Left ventricle myocardium superior (tissue), 1 donor: ENCODE measurements at regions not wholly inside any gene's neighbourhood (a gene's known extent, or its start where the extent isn't known, plus 50 kb on each side); places are given as distances from the start of the nearest gene placed in this dataset.
"Not testable (repeated sequence)": the region's sequence is repeated elsewhere in the genome, so short reads cannot be mapped to it uniquely, and the experiment has no call there.

Experiments
- ATAC-seq: fragments of 200-7000 bp; cut with Tn5 transposase; one replicate; pipeline ENCODE4 v1.9.1; 2020; ENCODE audit warnings: mild to moderate bottlenecking, moderate library complexity
- DNase-seq: peaks from one replicate; pipeline ENCODE4 v3.0.0-alpha.2; 2020
- intact Hi-C: fragments of 100-400 bp; cut with micrococcal nuclease; formaldehyde crosslinking; loops from one replicate; pipeline ENCODE4 v1.11.0; 2022
- donor health status: DM: no; HTN: yes; CAD: no; lungs with severe emphysema.

GRCh38 chr15:38826880-38827279 is 262.3 kb upstream of the RASGRP1 start:
- no peak for DNase-seq
- intact Hi-C loops, result no loop called here
- ATAC-seq, result no peak

DNA sequence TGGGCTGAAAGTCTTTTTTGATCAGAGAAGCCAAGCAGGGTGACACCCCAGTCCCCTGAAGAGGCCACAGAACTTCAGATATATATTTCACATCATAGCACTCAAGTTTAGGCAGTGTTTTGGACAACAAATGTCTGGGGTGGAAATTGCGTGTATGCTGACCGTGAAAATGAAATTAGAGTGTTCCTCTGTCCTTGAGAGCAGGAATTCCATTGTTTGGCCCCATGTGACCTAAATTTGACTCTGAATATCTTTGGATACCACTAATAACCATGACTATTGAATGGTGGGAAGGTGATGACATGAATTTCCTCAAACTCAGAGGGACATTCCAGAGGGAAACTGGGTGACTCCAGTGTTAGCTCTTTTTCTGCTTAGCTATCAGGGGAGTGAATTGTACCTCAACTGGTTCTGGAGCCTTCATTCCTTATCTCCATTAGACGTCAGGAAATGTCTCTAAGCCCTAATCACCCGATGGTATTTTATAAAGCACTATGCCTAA is 263.5 kb upstream of the RASGRP1 start:
- no peak for DNase-seq
- ATAC-seq, result no peak
- intact Hi-C loops, result no loop called here

- intact Hi-C loops, result no loop called here
- ATAC-seq (no peak), DNase-seq (no peak)
Measured at GRCh38 chr15:38829086-38829485, 264.5 kb upstream of the RASGRP1 start.

- no peak for ATAC-seq
- DNase-seq, result no peak
- intact Hi-C loops, result no loop called here
Measured at GRCh38 chr15:38842226-38842625, 277.6 kb upstream of the RASGRP1 start.

GRCh38 chr15:38843051-38843501 is 278.5 kb upstream of the RASGRP1 start:
- no peak for DNase-seq
- ATAC-seq, result no peak
- intact Hi-C loops, result no loop called here

- DNase-seq (no peak), ATAC-seq (no peak)
- intact Hi-C loops, result no loop called here
Measured at GRCh38 chr15:38843736-38844590, 279.3 kb upstream of the RASGRP1 start.

DNA sequence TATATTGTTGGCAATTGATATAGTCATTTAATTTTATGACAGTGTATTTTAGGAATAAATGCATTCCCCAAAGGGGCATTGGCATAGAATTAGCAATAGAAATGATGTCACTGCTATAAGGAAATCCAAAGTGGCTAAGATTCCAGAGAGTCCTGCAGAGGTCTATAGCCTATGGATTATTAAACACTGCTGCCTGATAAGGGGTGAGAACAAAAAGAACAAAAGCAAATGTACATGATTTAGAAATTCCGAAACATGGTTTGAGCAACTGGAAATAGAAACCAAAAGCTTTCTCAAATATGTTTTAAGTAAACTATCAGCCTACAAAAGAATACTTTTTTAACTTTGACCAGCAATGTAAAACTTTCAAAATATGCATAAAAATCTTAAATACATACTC is 280.1 kb upstream of the RASGRP1 start:
- ATAC-seq (no peak), DNase-seq (no peak)
- intact Hi-C loops, result no loop called here

- DNase-seq, result no peak
- ATAC-seq, result no peak
- intact Hi-C loops, result no loop called here
Measured at GRCh38 chr15:38846346-38846745, 281.7 kb upstream of the RASGRP1 start.

- intact Hi-C loops, result no loop called here
- ATAC-seq (no peak), DNase-seq (no peak)
Measured at GRCh38 chr15:38847666-38848065, 283.1 kb upstream of the RASGRP1 start.

- DNase-seq (no peak), ATAC-seq (no peak)
- intact Hi-C loops, result no loop called here
Measured at GRCh38 chr15:38849046-38849445, 284.4 kb upstream of the RASGRP1 start.

GRCh38 chr15:38852188-38852587 is 287.6 kb upstream of the RASGRP1 start:
- intact Hi-C loops, ATAC-seq: not testable (repeated sequence)

GRCh38 chr15:38853608-38854007 is 289.0 kb upstream of the RASGRP1 start:
- intact Hi-C loops, result no loop called here
- DNase-seq, result no peak
- ATAC-seq, result no peak

More at GRCh38 chr15:38852188-38852587, 287.6 kb upstream of the RASGRP1 start:
- DNase-seq, result not testable (repeated sequence)

GRCh38 chr15:38854506-38854905 is 289.9 kb upstream of the RASGRP1 start:
- no peak for DNase-seq
- no peak for ATAC-seq
- intact Hi-C loops, result no loop called here

DNA sequence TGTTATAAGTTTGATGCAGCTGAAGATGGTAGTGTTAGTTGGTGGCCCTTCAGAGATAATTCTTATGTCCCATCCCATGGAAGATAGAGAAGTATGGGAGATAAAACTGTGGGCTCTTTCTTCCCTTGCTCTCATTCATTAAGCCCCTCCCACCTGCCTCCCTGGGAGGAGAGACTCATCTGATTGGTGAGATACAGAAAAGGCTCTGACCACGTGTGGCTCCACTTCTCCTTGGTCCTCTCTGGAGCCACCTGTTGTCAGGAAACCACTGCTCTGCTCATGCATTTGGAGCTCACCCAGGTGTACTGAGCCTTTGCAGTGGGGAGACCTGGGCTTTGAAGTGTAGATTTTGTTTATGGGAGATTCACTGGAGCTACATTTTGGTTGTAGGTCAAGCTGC is 293.2 kb upstream of the RASGRP1 start:
- ATAC-seq (no peak), DNase-seq (no peak)
- intact Hi-C loops, result no loop called here

GRCh38 chr15:38859574-38859973 is 295.0 kb upstream of the RASGRP1 start:
- ATAC-seq (no peak), DNase-seq (no peak)
- intact Hi-C loops, result no loop called here

DNA sequence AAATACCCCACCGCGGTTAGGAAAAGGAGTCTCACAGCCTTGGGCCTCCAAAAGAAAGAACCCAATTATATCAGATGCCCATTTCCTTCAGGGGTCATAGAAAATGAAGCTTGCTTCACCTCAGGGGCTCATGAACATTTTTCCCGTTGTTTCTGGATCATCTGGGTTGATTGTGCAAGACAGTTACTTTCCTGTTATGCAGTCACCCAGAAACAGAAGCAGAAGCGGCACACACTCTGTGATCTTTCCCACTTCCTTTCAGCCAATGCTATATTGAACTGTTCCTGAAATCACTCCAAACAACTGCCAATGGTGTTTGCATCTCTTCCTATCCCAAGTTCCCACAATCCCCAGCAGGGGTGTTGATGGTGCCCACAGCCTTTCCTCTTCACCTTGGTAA is 295.6 kb upstream of the RASGRP1 start:
- ATAC-seq, result peak; percentile 33
- no peak for DNase-seq
- intact Hi-C loops, result no loop called here

- ATAC-seq (no peak), DNase-seq (no peak)
- intact Hi-C loops, result no loop called here
Measured at GRCh38 chr15:38860674-38861073, 296.1 kb upstream of the RASGRP1 start.

DNA sequence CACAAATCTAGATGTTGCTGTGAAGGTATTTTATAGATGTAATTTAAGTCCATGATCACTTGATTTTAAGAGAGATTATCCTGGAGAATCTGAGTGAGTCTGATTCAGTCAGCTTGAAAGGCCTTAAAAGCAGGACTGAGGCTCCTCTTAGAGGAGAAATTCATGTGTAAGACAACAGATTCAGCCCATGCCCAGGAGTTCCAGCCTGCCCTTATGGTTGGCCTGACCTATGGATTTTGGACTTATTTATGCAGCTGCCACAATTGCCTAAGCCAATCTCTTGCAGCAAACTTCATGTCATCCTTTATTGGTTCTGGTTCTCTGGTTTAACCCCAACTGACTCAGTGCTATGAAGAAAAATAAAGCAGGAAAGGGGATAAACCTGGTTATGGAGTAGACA is 296.5 kb upstream of the RASGRP1 start:
- intact Hi-C loops, result no loop called here
- DNase-seq (no peak), ATAC-seq (no peak)

GRCh38 chr15:38862099-38862498 is 297.5 kb upstream of the RASGRP1 start:
- ATAC-seq (no peak), DNase-seq (no peak)
- intact Hi-C loops, result no loop called here

DNA sequence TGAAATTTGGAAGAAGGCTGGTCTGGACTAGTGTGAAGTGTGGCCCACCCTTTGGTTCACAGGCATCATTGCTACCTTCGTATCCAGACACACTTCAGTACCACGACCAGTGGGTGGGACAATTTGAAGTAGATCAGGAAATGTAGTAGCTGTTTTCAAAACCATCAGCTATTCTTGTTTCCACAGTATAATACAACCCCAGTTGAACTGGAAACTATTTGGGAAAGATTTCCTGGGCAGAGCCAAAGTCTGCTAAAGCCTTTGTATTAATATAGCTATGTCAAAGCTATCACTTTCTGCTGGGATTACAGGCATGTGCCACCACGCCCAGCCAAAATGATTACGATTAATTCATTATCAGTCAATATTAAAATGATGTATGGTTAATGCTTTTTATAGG is 298.8 kb upstream of the RASGRP1 start:
- DNase-seq, result no peak
- intact Hi-C loops, result no loop called here
- ATAC-seq, result no peak

GRCh38 chr15:38864122-38864521 is 299.5 kb upstream of the RASGRP1 start:
- DNase-seq (no peak), ATAC-seq (no peak)
- intact Hi-C loops, result no loop called here
